Esophagus mucosa (tissue), 1 donor: ENCODE measurements at regions not wholly inside any gene's neighbourhood (a gene's known extent, or its start where the extent isn't known, plus 50 kb on each side); places are given as distances from the start of the nearest gene placed in this dataset.

Experiments
- ATAC-seq: fragments of 200-7000 bp; cut with Tn5 transposase; one replicate; pipeline ENCODE4 v1.9.1; 2020
- donor health status: DM: yes; HTN: yes; CAD: no.

GRCh38 chr12:29051221-29051620 is 97.9 kb upstream of the FAR2 start:
- no peak for ATAC-seq

GRCh38 chr12:29053567-29053966 is 95.5 kb upstream of the FAR2 start:
- no peak for ATAC-seq

- no peak for ATAC-seq
Observed at GRCh38 chr12:29054858-29055663, 94.0 kb upstream of the FAR2 start.

GRCh38 chr12:29066011-29066588 is 83.0 kb upstream of the FAR2 start:
- ATAC-seq: peak; percentile 55

GRCh38 chr12:29067430-29067829 is 81.6 kb upstream of the FAR2 start:
- ATAC-seq: no peak

GRCh38 chr12:29070309-29070708 is 78.8 kb upstream of the FAR2 start:
- no peak for ATAC-seq

- ATAC-seq: no peak
Observed at GRCh38 chr12:29071099-29071498, 78.0 kb upstream of the FAR2 start.

GRCh38 chr12:29072631-29073030 is 76.4 kb upstream of the FAR2 start:
- no peak for ATAC-seq

- ATAC-seq: peak; percentile 59
Observed at GRCh38 chr12:29073631-29074239, 75.3 kb upstream of the FAR2 start.

- no peak for ATAC-seq
Observed at GRCh38 chr12:29081101-29081500, 68.0 kb upstream of the FAR2 start.

GRCh38 chr12:29082522-29082921 is 66.6 kb upstream of the FAR2 start:
- ATAC-seq: no peak

GRCh38 chr12:29086325-29087271 is 62.5 kb upstream of the FAR2 start:
- no peak for ATAC-seq

GRCh38 chr12:29088611-29089219 is 60.4 kb upstream of the FAR2 start:
- ATAC-seq: no peak
